SU-DHL-6 (cell line): ENCODE measurements at regions not wholly inside any gene's neighbourhood (a gene's known extent, or its start where the extent isn't known, plus 50 kb on each side); places are given as distances from the start of the nearest gene placed in this dataset.

ENCODE experiments used
- H2AFZ ChIP-seq: fragments of 200-600 bp; sonication (generic); 2 replicates; pipeline ENCODE4 v1.6.1; 2014; ENCODE audit warnings: low read depth, mild to moderate bottlenecking, moderate library complexity, mixed read lengths, antibody characterized with exemption, low read length; ENCODE audit not compliant: severe bottlenecking
- H3F3A ChIP-seq: fragments of 200-600 bp; shearing (Covaris generic); 2 replicates; pipeline ENCODE4 v1.6.0; 2016; ENCODE audit warnings: antibody characterized with exemption, mild to moderate bottlenecking; ENCODE audit not compliant: insufficient read depth
- H3K27ac ChIP-seq: fragments of 200-600 bp; sonication (generic); 2 replicates; pipeline ENCODE4 v1.5.1; 2016; ENCODE audit warnings: low read depth, mild to moderate bottlenecking, low read length, moderate library complexity, mixed read lengths
- H3K27me3 ChIP-seq: fragments of 200-600 bp; sonication (generic), shearing (Covaris generic); 2 replicates; pipeline ENCODE4 v1.6.0; 2014; ENCODE audit warnings: mild to moderate bottlenecking, low read length
- H3K36me3 ChIP-seq: fragments of 200-600 bp; sonication (generic); 2 replicates; pipeline ENCODE4 v1.6.1; 2014; ENCODE audit warnings: mild to moderate bottlenecking, low read length, mixed read lengths
- H3K4me2 ChIP-seq: fragments of 300-600, 200-600 bp; shearing (Covaris generic), sonication (generic); 2 replicates; pipeline ENCODE4 v1.6.0; 2014; ENCODE audit warnings: low read length, low read depth, mild to moderate bottlenecking; ENCODE audit not compliant: poor library complexity, severe bottlenecking
- H3K4me3 ChIP-seq: fragments of 200-600 bp; sonication (generic); 2 replicates; pipeline ENCODE4 v1.5.1; 2014; ENCODE audit warnings: antibody characterized with exemption, low read length, mild to moderate bottlenecking, mixed read lengths; ENCODE audit not compliant: insufficient read depth, poor library complexity, severe bottlenecking
- H3K79me2 ChIP-seq: fragments of 200-600 bp; sonication (generic); 2 replicates; pipeline ENCODE4 v1.6.1; 2014; ENCODE audit warnings: mild to moderate bottlenecking, low read length, moderate library complexity; ENCODE audit not compliant: insufficient read depth
- H3K9ac ChIP-seq: fragments of 200-600 bp; sonication (generic); 2 replicates; pipeline ENCODE4 v1.7.0; 2014; ENCODE audit warnings: mild to moderate bottlenecking, low read length
- H3K9me2 ChIP-seq: fragments of 200-600 bp; sonication (generic); replicated peaks from 2 replicates; pipeline ENCODE4 v1.6.1; 2014; ENCODE audit warnings: low read length; ENCODE audit not compliant: insufficient read depth
- H3K9me3 ChIP-seq: fragments of 200-600 bp; sonication (generic); 2 replicates; pipeline ENCODE4 v1.6.1; 2014; ENCODE audit warnings: low read length, mixed read lengths; ENCODE audit not compliant: insufficient read depth
- H4K20me1 ChIP-seq: fragments of 200-600 bp; sonication (generic); 2 replicates; pipeline ENCODE4 v1.6.1; 2014; ENCODE audit warnings: low read depth, mild to moderate bottlenecking, antibody characterized with exemption, low read length, moderate library complexity, mixed read lengths
- EZH2phosphoT487 ChIP-seq: fragments of 200-600 bp; sonication (generic), shearing (Covaris generic); conservative IDR thresholded peaks from 2 replicates; pipeline ENCODE4 v1.6.1; 2018; ENCODE audit warnings: mild to moderate bottlenecking, antibody characterized with exemption, low read length, moderate library complexity, mixed read lengths
- TF ChIP-seq, protein P1 (sequence below): fragments of 200-600 bp; sonication (generic); IDR thresholded peaks from one replicate; pipeline ENCODE4 v1.5.1; 2017; ENCODE audit warnings: antibody characterized with exemption, mild to moderate bottlenecking, low read length, moderate library complexity; ENCODE audit not compliant: insufficient read depth, poor library complexity, severe bottlenecking

DNA sequence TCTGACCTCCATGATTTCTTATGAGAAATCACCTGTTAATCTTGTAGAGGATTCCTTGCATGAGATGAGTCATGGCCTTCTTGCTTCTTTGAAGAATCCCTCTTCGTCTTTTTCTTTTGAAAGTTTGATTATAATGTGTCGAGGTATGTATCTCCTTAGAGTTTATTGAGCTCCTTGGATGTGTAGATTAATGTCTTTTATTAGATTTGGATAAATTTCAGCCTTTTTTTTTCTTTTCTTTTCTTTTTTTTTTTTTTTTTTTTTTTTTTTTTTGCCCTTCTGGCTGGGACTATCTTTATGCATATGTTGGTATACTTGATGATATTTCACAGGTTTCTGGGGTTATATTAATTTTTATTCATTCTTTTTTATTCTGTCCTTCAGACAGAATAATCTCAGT, 72.3 kb upstream of the ITGA4 start:
- no peak overlapping the region for H3K4me2 ChIP-seq
- no peaks in the 10 kb centered on the region for H3K9me3 ChIP-seq
- no peaks in the 10 kb centered on the region for H3K27me3 ChIP-seq
- TF ChIP-seq EZH2phosphoT487: no peak
- TF ChIP-seq, protein P1, sequence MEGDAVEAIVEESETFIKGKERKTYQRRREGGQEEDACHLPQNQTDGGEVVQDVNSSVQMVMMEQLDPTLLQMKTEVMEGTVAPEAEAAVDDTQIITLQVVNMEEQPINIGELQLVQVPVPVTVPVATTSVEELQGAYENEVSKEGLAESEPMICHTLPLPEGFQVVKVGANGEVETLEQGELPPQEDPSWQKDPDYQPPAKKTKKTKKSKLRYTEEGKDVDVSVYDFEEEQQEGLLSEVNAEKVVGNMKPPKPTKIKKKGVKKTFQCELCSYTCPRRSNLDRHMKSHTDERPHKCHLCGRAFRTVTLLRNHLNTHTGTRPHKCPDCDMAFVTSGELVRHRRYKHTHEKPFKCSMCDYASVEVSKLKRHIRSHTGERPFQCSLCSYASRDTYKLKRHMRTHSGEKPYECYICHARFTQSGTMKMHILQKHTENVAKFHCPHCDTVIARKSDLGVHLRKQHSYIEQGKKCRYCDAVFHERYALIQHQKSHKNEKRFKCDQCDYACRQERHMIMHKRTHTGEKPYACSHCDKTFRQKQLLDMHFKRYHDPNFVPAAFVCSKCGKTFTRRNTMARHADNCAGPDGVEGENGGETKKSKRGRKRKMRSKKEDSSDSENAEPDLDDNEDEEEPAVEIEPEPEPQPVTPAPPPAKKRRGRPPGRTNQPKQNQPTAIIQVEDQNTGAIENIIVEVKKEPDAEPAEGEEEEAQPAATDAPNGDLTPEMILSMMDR: no peak
- peaks cover 2% of the 10 kb centered on the region; the same call in 1 of the 2 replicates for H3K36me3 ChIP-seq
- no peak overlapping the region for H3K27ac ChIP-seq
- no peaks in the 10 kb centered on the region for H3K79me2 ChIP-seq
- no peaks in the 10 kb centered on the region for H3F3A ChIP-seq
- H3K9me2 ChIP-seq: no peaks in the 10 kb centered on the region
- no peak overlapping the region for H2AFZ ChIP-seq
- no peak overlapping the region for H3K4me3 ChIP-seq
- no peaks in the 10 kb centered on the region for H4K20me1 ChIP-seq
- no peak overlapping the region for H3K9ac ChIP-seq

GRCh38 chr2:181389524-181389923, 67.7 kb upstream of the ITGA4 start:
- Histone ChIP-seq H3K9ac (no peak overlapping the region), H3K27ac (no peak overlapping the region), H3F3A (no peaks in the 10 kb centered on the region), H3K9me2 (no peaks in the 10 kb centered on the region), H3K36me3 (peaks cover 2% of the 10 kb centered on the region; the same call in 1 of the 2 replicates), H3K4me3 (no peak overlapping the region), H3K4me2 (no peak overlapping the region), H3K79me2 (no peaks in the 10 kb centered on the region), H4K20me1 (no peaks in the 10 kb centered on the region), H2AFZ (no peak overlapping the region), H3K9me3 (no peaks in the 10 kb centered on the region), H3K27me3 (no peaks in the 10 kb centered on the region)
- TF ChIP-seq EZH2phosphoT487: no peak
- TF ChIP-seq, protein P1: no peak

GRCh38 chr2:181393472-181393871, 63.7 kb upstream of the ITGA4 start:
- H3K4me2 ChIP-seq: peak overlapping the region; percentile 12
- H3K27me3 ChIP-seq: no peaks in the 10 kb centered on the region
- H3K79me2 ChIP-seq: no peaks in the 10 kb centered on the region
- no peaks in the 10 kb centered on the region for H3F3A ChIP-seq
- H3K9me3 ChIP-seq: no peaks in the 10 kb centered on the region
- H4K20me1 ChIP-seq: no peaks in the 10 kb centered on the region
- H3K9ac ChIP-seq: no peak overlapping the region
- no peak overlapping the region for H2AFZ ChIP-seq
- H3K4me3 ChIP-seq: no peak overlapping the region
- peaks cover 2% of the 10 kb centered on the region; the same call in 1 of the 2 replicates for H3K36me3 ChIP-seq
- H3K27ac ChIP-seq: no peak overlapping the region
- H3K9me2 ChIP-seq: no peaks in the 10 kb centered on the region
- TF ChIP-seq, protein P1: no peak
- TF ChIP-seq EZH2phosphoT487: no peak
